ENCODE measurements at regions not wholly inside any gene's neighbourhood (a gene's known extent, or its start where the extent isn't known, plus 50 kb on each side); places are given as distances from the start of the nearest gene placed in this dataset.
A peak's percentile ranks its signal among the peaks of the same experiment; 100 is the strongest.

GRCh38 chr17:55588446-55589242, 77.4 kb upstream of the SMIM36 start:
- no peaks in the 10 kb centered on the region for H3K4me1 ChIP-seq (ENCODE audit: low read length)
- no peak for DNase-seq

GRCh38 chr17:55587608-55588139, 76.4 kb upstream of the SMIM36 start:
- Histone ChIP-seq H2AFZ (ENCODE audit: low read length) (no peak overlapping the region), H3K27ac (ENCODE audit: low read length) (no peak overlapping the region), H3K27me3 (replicated peaks; ENCODE audit: insufficient read depth, low read length) (no peaks in the 10 kb centered on the region), H3K4me3 (ENCODE audit: low read length) (no peak overlapping the region), H3K79me2 (ENCODE audit: low read length) (no peaks in the 10 kb centered on the region), H3F3A (ENCODE audit: insufficient read depth, low read length) (no peaks in the 10 kb centered on the region), H3K9me3 (replicated peaks; ENCODE audit: insufficient read depth, low read length) (no peaks in the 10 kb centered on the region), H3K36me3 (replicated peaks; ENCODE audit: insufficient read depth, low read length) (no peaks in the 10 kb centered on the region), H3K9me2 (replicated peaks; ENCODE audit: insufficient read depth, low read length) (no peaks in the 10 kb centered on the region), H3K4me1 (ENCODE audit: low read length) (no peaks in the 10 kb centered on the region), H3K9ac (ENCODE audit: low read length) (no peak overlapping the region), H3K4me2 (ENCODE audit: low read depth, low read length) (no peak overlapping the region), H4K20me1 (ENCODE audit: insufficient read depth, low read length) (no peaks in the 10 kb centered on the region)
- no peak for DNase-seq
- TF ChIP-seq CTCF (IDR thresholded peaks at IDR 0.05; ENCODE audit: low read length) (no peak), EZH2 (optimal IDR thresholded peaks at IDR 0.05; ENCODE audit: low read depth, low read length) (no peak), EZH2phosphoT487 (IDR thresholded peaks at IDR 0.05; ENCODE audit: low read length) (no peak)

More at GRCh38 chr17:55588446-55589242, 77.4 kb upstream of the SMIM36 start:
- Histone ChIP-seq H3K9ac (ENCODE audit: low read length) (no peak overlapping the region), H3F3A (ENCODE audit: insufficient read depth, low read length) (no peaks in the 10 kb centered on the region), H4K20me1 (ENCODE audit: insufficient read depth, low read length) (no peaks in the 10 kb centered on the region), H3K27ac (ENCODE audit: low read length) (no peak overlapping the region), H3K27me3 (replicated peaks; ENCODE audit: insufficient read depth, low read length) (no peaks in the 10 kb centered on the region), H3K9me2 (replicated peaks; ENCODE audit: insufficient read depth, low read length) (no peaks in the 10 kb centered on the region), H3K9me3 (replicated peaks; ENCODE audit: insufficient read depth, low read length) (no peaks in the 10 kb centered on the region), H3K4me3 (ENCODE audit: low read length) (no peak overlapping the region), H2AFZ (ENCODE audit: low read length) (no peak overlapping the region), H3K36me3 (replicated peaks; ENCODE audit: insufficient read depth, low read length) (no peaks in the 10 kb centered on the region), H3K4me2 (ENCODE audit: low read depth, low read length) (no peak overlapping the region), H3K79me2 (ENCODE audit: low read length) (no peaks in the 10 kb centered on the region)
- TF ChIP-seq EZH2 (optimal IDR thresholded peaks at IDR 0.05; ENCODE audit: low read depth, low read length), result no peak
- TF ChIP-seq EZH2phosphoT487 (IDR thresholded peaks at IDR 0.05; ENCODE audit: low read length), result no peak
- TF ChIP-seq CTCF (IDR thresholded peaks at IDR 0.05; ENCODE audit: low read length), result no peak

- Histone ChIP-seq H3K4me3 (ENCODE audit: low read length) (no peak overlapping the region), H3K4me2 (ENCODE audit: low read depth, low read length) (no peak overlapping the region), H4K20me1 (ENCODE audit: insufficient read depth, low read length) (no peaks in the 10 kb centered on the region), H3K79me2 (ENCODE audit: low read length) (no peaks in the 10 kb centered on the region), H3K9me2 (replicated peaks; ENCODE audit: insufficient read depth, low read length) (no peaks in the 10 kb centered on the region), H3F3A (ENCODE audit: insufficient read depth, low read length) (no peaks in the 10 kb centered on the region), H3K27ac (ENCODE audit: low read length) (no peak overlapping the region), H3K9ac (ENCODE audit: low read length) (no peak overlapping the region), H3K36me3 (replicated peaks; ENCODE audit: insufficient read depth, low read length) (no peaks in the 10 kb centered on the region), H3K27me3 (replicated peaks; ENCODE audit: insufficient read depth, low read length) (no peaks in the 10 kb centered on the region), H3K4me1 (ENCODE audit: low read length) (no peaks in the 10 kb centered on the region), H2AFZ (ENCODE audit: low read length) (no peak overlapping the region), H3K9me3 (replicated peaks; ENCODE audit: insufficient read depth, low read length) (no peaks in the 10 kb centered on the region)
- no peak for TF ChIP-seq EZH2 (optimal IDR thresholded peaks at IDR 0.05; ENCODE audit: low read depth, low read length)
- TF ChIP-seq EZH2phosphoT487 (IDR thresholded peaks at IDR 0.05; ENCODE audit: low read length), result no peak
- DNase-seq, result no peak
These were observed 74.4 kb upstream of the SMIM36 start for GRCh38 chr17:55585629-55586028.

- Histone ChIP-seq H3F3A (ENCODE audit: insufficient read depth, low read length) (no peaks in the 10 kb centered on the region), H4K20me1 (ENCODE audit: insufficient read depth, low read length) (no peaks in the 10 kb centered on the region)
These were observed 73.6 kb upstream of the SMIM36 start for GRCh38 chr17:55584861-55585260.

More at GRCh38 chr17:55584861-55585260, 73.6 kb upstream of the SMIM36 start:
- Histone ChIP-seq H3K4me3 (ENCODE audit: low read length) (no peak overlapping the region), H3K27ac (ENCODE audit: low read length) (no peak overlapping the region), H3K27me3 (replicated peaks; ENCODE audit: insufficient read depth, low read length) (no peaks in the 10 kb centered on the region), H3K9ac (ENCODE audit: low read length) (no peak overlapping the region), H3K4me2 (ENCODE audit: low read depth, low read length) (no peak overlapping the region), H3K4me1 (ENCODE audit: low read length) (no peaks in the 10 kb centered on the region), H3K9me3 (replicated peaks; ENCODE audit: insufficient read depth, low read length) (no peaks in the 10 kb centered on the region), H3K9me2 (replicated peaks; ENCODE audit: insufficient read depth, low read length) (no peaks in the 10 kb centered on the region), H3K36me3 (replicated peaks; ENCODE audit: insufficient read depth, low read length) (no peaks in the 10 kb centered on the region), H3K79me2 (ENCODE audit: low read length) (no peaks in the 10 kb centered on the region), H2AFZ (ENCODE audit: low read length) (no peak overlapping the region)
- peak; percentile 10 for DNase-seq
- TF ChIP-seq EZH2 (optimal IDR thresholded peaks at IDR 0.05; ENCODE audit: low read depth, low read length) (no peak), EZH2phosphoT487 (IDR thresholded peaks at IDR 0.05; ENCODE audit: low read length) (no peak), CTCF (IDR thresholded peaks at IDR 0.05; ENCODE audit: low read length) (no peak)
